GM21723 (cell line): ENCODE measurements at regions not wholly inside any gene's neighbourhood (a gene's known extent, or its start where the extent isn't known, plus 50 kb on each side); places are given as distances from the start of the nearest gene placed in this dataset.

Experiments
- ATAC-seq: cut with Tn5 transposase; IDR thresholded peaks from one replicate; pipeline ENCODE4 v1.9.1; 2021; ENCODE audit warnings: mild to moderate bottlenecking, moderate library complexity; ENCODE audit not compliant: unreplicated experiment

DNA sequence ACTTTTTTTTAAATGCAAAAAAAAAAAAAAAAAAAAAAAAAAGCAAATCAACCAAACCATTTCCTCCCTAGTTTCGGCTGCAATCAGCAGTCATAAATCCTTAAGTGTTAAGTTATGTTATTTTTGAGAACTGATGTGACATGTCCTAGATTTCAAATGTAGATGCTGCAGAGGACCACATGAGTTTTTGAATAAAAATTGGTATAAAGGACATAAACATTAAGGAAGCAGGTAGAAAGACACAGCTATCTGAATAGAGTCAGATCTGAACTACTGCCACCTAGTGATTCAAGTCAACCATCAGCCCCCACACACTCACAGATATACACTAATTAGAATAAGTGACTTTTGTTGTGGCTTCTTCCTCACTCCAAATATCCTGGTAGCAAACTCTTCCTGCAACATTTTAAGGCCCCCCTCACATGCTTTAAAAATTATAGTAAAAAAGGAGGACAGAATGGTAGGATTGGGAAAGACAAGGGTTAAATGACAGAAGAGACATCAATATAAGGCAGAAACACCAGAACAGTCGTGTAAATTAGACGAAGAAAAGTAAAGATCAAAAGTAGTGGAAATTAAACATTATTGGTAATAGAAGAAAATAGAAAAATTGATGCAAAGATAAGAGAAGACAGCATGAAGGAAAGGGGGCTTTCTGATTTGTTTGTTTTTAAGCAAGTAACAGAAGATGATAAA, 394.5 kb upstream of the ATP2B1 start:
- ATAC-seq = peak; percentile 86

DNA sequence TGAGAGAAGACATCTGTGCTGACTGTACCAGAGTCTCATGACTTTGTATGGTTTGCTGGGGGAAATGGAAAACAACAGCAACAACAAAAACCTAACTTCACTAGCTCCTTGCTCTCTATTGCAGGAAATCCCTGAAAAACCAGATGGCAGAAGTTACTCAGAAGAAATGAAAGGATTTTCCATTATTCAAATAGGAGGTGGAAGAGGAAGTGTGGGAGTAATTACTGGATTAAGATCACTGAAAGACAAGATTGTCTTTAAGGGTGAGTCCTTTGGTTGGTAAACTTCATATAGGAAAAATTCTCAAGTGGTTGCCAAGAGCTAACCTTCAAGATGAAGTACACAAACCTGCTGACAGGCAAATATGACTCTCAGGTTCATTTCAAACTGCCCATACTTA, 391.9 kb upstream of the ATP2B1 start:
- no peak for ATAC-seq

DNA sequence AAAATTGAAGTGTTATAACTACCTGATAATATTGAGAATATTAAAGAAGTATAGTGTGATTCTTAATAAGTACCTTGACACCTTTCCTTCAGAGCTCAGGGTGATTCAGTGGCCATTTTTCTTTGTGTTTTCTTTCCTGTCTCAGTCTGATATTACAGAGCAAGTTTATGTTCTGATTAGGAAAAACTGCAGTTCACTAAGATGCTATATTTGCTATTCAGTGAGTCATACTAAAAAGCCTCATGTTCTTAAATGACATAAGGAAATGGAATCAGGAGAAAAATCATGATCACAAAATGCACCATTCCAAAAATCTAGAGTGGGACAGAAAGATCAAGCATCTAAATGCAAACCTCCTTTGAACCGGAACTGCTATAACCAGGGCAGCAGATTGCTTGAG, 390.6 kb upstream of the ATP2B1 start:
- ATAC-seq = no peak

GRCh38 chr12:90098132-90098779, 389.6 kb upstream of the ATP2B1 start:
- no peak for ATAC-seq

DNA sequence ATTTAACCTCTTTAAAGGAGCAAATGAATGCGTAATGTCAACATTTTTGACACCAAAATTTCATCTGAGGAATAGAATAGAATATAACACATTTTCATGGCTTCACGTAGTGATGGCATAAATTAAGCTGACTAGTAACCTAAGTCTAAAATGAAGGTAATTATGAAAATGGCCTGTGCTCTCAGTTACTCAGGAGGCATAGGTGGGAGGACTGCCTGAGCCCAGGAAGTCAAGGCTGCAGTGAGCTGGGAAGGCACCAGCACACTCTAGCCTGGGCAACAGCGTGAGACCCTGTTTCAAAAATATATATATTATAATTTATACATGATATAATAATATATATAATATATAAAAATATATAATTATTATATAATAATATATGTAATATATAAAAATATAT, 383.2 kb upstream of the ATP2B1 start:
- ATAC-seq = no peak

DNA sequence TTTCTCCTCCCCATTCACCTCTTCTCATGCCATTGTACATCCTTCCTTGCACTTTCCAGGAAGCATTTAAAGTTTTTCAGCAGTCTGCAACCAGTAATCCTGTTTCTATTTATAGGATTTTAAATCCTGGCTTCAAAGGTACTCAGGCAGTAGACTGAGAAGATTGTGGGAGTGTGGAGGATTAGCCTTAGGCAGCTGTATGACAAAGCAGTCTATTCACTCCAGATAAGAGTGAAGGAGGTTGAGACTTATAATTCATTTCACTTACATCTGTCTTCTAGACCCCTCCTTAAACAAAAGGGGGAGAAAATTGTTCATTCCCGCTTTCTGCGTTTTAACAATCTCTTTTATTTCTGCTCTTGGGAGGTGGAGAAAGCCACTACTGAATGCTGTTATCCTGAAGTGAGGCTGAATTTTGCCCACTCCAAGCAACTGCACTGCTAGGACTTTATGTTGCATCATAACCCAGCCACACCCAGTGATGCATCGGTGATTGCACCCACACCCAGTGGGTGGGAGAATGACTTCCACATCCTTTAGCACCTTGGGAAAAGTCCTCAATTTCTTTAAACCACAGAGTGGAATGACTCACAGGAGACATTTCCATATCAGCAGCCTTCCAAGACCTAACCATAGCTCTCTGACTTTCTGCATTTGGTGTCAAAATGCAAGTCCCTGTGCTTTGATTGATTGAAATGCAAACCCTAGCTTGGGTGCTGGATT, 382.5 kb upstream of the ATP2B1 start:
- ATAC-seq = no peak

DNA sequence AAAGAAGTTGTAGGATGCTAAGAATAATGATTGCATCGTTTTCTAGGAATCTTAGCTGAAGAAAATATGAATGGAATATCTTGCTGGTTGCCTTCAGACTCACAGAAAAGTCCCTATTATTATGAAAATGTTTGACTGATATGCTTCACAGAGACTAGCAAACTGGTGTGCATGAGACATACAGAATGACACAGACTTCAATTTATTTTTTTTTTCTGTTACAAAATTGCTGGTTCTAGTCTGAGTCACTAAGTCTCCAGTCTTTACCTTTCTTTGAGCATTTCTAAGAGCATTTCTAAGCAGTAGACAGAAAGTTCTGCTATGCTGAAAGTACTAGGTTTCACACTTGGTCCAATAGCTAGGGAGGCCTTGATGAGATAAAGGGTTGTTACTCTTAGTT, 377.6 kb upstream of the ATP2B1 start:
- ATAC-seq = no peak

- no peak for ATAC-seq
Observed at GRCh38 chr12:90085494-90086274, 377.0 kb upstream of the ATP2B1 start.

GRCh38 chr12:90084018-90084417, 375.4 kb upstream of the ATP2B1 start:
- no peak for ATAC-seq

- ATAC-seq = no peak
Observed at GRCh38 chr12:90080616-90081015, 372.0 kb upstream of the ATP2B1 start.

- ATAC-seq = no peak
Observed at GRCh38 chr12:90079529-90080210, 371.0 kb upstream of the ATP2B1 start.

GRCh38 chr12:90078344-90078743, 369.7 kb upstream of the ATP2B1 start:
- no peak for ATAC-seq

DNA sequence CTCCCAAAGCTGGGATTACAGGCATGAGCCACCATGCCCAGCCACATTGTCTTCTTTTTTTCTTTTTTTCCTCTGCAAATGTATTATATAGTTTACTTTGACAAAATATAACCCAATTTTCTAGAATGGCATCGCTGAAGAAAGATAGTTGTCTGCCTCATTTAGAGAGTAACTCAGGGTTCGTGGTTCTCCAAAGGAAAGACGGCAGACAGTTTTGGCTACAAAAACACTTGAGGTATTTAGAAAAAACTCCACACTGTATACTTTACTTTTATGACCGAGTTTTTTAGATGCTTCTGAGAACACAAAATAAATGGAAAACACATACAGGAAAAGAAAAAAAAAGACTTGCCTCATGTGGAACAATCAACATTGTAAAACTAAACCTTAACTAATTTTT, 369.1 kb upstream of the ATP2B1 start:
- no peak for ATAC-seq

DNA sequence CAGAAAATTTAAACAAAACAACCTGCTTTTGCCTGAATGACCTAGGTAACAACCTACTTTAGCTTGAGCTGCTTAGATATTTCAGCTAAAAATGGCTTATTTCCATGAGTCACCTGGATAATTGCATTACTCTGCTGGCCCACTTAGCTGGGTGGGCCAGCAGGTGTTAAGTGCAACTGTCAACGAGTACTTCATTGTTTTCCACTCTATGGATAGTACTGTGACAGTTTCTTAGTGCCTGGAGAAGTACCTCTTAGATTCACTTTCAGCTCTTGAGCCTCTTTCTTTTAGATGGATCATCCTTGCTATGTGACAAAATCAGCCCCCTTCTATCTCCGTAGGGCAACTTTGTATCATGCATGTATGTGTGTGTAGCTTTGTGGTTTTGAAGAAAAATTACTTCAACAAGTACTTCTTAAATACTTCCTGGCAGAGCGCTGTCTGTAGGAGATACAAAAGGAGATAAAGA, 368.2 kb upstream of the ATP2B1 start:
- ATAC-seq = no peak

DNA sequence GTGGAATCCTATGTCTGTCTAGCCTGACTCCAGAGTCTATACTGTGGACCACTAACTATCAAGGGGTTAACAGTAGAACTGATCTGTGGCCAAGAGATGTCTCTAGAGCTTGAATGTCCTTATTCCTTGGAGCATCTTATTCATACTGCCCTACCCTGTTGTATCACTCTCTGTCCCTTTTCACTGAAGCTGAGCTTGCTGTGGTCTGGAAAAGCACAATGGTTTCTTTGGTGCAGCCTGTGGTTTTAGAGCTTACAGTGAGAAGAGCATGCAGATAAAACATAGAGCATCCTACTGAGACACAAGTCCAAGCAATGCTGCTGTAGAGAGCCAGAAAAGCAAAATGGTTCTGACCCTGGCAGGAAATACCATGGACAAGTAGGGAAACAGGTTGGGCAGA, 367.0 kb upstream of the ATP2B1 start:
- no peak for ATAC-seq

DNA sequence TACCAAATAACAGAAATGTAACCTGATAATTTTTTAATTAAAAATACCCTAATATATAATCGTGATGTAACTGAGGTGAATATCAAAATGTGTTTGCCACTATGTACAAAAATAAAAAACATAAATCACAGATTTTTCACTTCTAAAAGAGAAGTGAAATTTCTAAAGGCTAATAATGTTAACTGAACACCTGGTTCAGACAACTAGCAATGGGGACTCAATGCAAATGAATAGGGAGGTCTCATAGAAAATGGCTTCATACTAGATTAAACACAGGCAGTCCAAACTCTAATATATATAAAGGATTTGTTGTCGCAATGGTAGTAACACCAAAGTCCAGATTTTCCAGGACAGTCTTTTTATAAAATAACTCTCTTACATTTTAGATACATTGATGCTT, 365.4 kb upstream of the ATP2B1 start:
- ATAC-seq = peak; percentile 60

GRCh38 chr12:90071996-90072395, 363.4 kb upstream of the ATP2B1 start:
- no peak for ATAC-seq

DNA sequence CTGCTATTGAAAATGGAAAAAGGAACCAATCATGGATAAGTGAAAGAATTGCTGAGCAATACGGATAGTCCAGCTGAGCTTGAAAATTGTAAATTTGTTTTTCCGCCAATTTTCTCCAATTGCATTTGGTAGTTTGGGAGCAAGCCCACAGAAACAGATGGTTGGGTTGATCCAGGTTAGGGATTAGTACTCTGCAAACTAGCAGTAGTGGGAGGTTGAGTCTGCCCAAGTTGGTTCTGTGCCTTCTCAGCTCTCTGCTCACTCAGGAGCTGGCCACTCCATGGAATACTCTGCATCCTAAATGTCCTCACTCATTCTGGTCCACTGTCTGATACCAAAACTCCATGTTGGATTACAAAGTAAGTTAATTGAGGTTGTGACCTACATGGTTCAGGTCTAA, 361.1 kb upstream of the ATP2B1 start:
- ATAC-seq = no peak

- no peak for ATAC-seq
Observed at GRCh38 chr12:90067791-90068190, 359.2 kb upstream of the ATP2B1 start.

GRCh38 chr12:90064852-90065801, 356.5 kb upstream of the ATP2B1 start:
- ATAC-seq = no peak
